Osteoblast (primary cell): ENCODE measurements at regions not wholly inside any gene's neighbourhood (a gene's known extent, or its start where the extent isn't known, plus 50 kb on each side); places are given as distances from the start of the nearest gene placed in this dataset.
A peak's percentile ranks its signal among the peaks of the same experiment; 100 is the strongest.

Experiments
- DNase-seq: peaks from one replicate; pipeline ENCODE4 v3.0.0; 2011; ENCODE audit warnings: low spot score, mixed read lengths; ENCODE audit not compliant: insufficient read length; ENCODE audit errors: missing footprints
- H2AFZ ChIP-seq: 2 replicates; pipeline ENCODE4 v1.6.0; 2011; ENCODE audit warnings: mild to moderate bottlenecking, low read length
- H3K27ac ChIP-seq: 2 replicates; pipeline ENCODE4 v1.5.1; 2011; ENCODE audit warnings: mild to moderate bottlenecking, low read depth, low read length, moderate library complexity
- H3K27me3 ChIP-seq: 2 replicates; pipeline ENCODE4 v1.6.0; 2012; ENCODE audit warnings: mild to moderate bottlenecking, control low read depth, inconsistent platforms, low read length, moderate library complexity; ENCODE audit not compliant: insufficient read depth
- H3K36me3 ChIP-seq: 2 replicates; pipeline ENCODE4 v1.5.1; 2011; ENCODE audit warnings: mild to moderate bottlenecking, low read length, control low read depth, moderate library complexity; ENCODE audit not compliant: insufficient read depth
- H3K4me1 ChIP-seq: 2 replicates; pipeline ENCODE4 v1.5.1; 2011; ENCODE audit warnings: mild to moderate bottlenecking, low read length, control low read depth, moderate library complexity; ENCODE audit not compliant: insufficient read depth
- H3K4me2 ChIP-seq: 2 replicates; pipeline ENCODE4 v1.6.0; 2011; ENCODE audit warnings: mild to moderate bottlenecking, low read length; ENCODE audit not compliant: insufficient read depth
- H3K4me3 ChIP-seq: fragments of 200-600 bp; sonication (generic); 3 replicates; pipeline ENCODE4 v1.5.1; 2012; ENCODE audit warnings: mild to moderate bottlenecking, low read length, inconsistent platforms; ENCODE audit not compliant: insufficient read depth
- H3K79me2 ChIP-seq: 2 replicates; pipeline ENCODE4 v1.6.0; 2012; ENCODE audit warnings: mild to moderate bottlenecking, low read length, control low read depth, inconsistent platforms; ENCODE audit not compliant: insufficient read depth
- H3K9me3 ChIP-seq: 2 replicates; pipeline ENCODE4 v1.5.1; 2011; ENCODE audit warnings: low read depth, low read length, control low read depth
- H4K20me1 ChIP-seq: 2 replicates; pipeline ENCODE4 v1.6.0; 2012; ENCODE audit warnings: mild to moderate bottlenecking, low read length, control low read depth; ENCODE audit not compliant: insufficient read depth
- TF ChIP-seq, protein P1 (sequence below): IDR thresholded peaks from 2 replicates; pipeline ENCODE4 v1.5.1; 2011; ENCODE audit warnings: mild to moderate bottlenecking, low read depth, low read length, moderate library complexity; ENCODE audit errors: extremely low read depth

DNA sequence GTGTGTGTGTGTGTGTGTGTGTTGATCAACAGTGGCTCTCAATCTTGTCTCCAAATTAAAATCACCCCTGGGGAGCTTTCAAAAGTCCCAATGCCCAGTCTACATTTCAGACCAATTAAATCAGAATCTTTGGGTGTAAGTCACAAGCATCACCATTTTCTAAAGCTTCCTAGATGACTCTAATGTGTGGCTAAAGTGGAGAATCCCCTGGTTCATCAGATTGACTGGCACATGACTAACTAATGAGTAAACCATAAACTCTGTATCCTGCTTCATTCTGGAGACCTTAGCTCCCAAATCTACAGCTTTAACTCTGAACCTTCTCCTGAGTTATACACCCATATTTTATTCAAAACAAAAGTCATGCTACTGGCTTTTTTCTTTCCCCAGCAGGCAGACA is 131.3 kb downstream of the SUCLA2 start:
- Histone ChIP-seq H3K79me2 (no peaks in the 10 kb centered on the region), H2AFZ (no peak overlapping the region), H3K27ac (no peak overlapping the region), H3K4me3 (no peak overlapping the region), H3K36me3 (no peaks in the 10 kb centered on the region), H3K4me1 (no peaks in the 10 kb centered on the region), H3K9me3 (no peaks in the 10 kb centered on the region), H3K27me3 (no peaks in the 10 kb centered on the region), H4K20me1 (no peaks in the 10 kb centered on the region), H3K4me2 (no peak overlapping the region)
- no peak for DNase-seq
- TF ChIP-seq, protein P1, sequence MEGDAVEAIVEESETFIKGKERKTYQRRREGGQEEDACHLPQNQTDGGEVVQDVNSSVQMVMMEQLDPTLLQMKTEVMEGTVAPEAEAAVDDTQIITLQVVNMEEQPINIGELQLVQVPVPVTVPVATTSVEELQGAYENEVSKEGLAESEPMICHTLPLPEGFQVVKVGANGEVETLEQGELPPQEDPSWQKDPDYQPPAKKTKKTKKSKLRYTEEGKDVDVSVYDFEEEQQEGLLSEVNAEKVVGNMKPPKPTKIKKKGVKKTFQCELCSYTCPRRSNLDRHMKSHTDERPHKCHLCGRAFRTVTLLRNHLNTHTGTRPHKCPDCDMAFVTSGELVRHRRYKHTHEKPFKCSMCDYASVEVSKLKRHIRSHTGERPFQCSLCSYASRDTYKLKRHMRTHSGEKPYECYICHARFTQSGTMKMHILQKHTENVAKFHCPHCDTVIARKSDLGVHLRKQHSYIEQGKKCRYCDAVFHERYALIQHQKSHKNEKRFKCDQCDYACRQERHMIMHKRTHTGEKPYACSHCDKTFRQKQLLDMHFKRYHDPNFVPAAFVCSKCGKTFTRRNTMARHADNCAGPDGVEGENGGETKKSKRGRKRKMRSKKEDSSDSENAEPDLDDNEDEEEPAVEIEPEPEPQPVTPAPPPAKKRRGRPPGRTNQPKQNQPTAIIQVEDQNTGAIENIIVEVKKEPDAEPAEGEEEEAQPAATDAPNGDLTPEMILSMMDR: no peak

DNA sequence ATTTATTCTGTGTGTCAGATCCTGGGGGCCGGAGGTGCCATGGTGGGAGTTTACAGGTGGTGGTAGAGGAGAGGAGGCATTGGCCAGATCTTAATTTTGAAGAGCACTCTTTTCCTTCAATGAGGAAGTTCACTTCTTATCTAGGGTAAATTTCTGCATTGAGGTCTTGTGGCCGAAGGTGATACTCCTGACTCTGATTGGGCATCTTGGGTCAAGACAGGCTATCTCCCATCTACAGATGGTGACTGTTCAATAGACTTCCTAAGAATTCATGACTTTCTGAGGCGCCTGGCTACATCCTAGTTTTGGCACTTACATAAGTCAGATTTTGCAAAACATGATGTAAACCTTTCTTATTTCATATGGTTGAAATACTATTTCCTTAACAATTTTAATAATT is 135.2 kb downstream of the SUCLA2 start:
- no peaks in the 10 kb centered on the region for H4K20me1 ChIP-seq
- no peak overlapping the region for H3K4me2 ChIP-seq
- no peaks in the 10 kb centered on the region for H3K79me2 ChIP-seq

DNA sequence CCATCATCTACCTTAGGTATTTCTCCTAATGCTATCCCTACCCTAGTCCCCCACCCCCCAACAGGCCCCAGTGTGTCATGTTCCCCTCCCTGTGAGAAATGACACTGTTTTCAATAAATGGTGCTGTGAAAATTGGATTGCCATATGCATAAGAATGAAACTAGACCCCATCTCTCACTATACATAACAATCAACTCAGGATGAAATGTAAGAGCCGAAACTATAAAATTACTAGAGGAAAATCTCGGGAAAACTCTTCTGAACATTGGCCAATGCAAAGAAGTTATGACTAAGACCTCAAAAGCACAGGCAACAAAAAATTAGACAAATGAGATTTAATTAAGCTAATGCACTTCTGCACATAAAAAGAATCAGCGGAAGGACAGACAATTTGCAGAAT is 138.2 kb downstream of the SUCLA2 start:
- DNase-seq: no peak
- H3K27ac ChIP-seq: no peak overlapping the region
- H2AFZ ChIP-seq: no peak overlapping the region
- no peaks in the 10 kb centered on the region for H3K79me2 ChIP-seq
- H4K20me1 ChIP-seq: no peaks in the 10 kb centered on the region
- H3K4me3 ChIP-seq: no peak overlapping the region
- TF ChIP-seq, protein P1: no peak
- no peak overlapping the region for H3K4me2 ChIP-seq
- H3K36me3 ChIP-seq: no peaks in the 10 kb centered on the region
- H3K4me1 ChIP-seq: peaks cover 10% of the 10 kb centered on the region
- no peaks in the 10 kb centered on the region for H3K9me3 ChIP-seq
- H3K27me3 ChIP-seq: no peaks in the 10 kb centered on the region

More for the DNA sequence above, 135.2 kb downstream of the SUCLA2 start:
- no peaks in the 10 kb centered on the region for H3K9me3 ChIP-seq
- no peak overlapping the region for H2AFZ ChIP-seq
- H3K4me3 ChIP-seq: no peak overlapping the region
- no peaks in the 10 kb centered on the region for H3K27me3 ChIP-seq
- TF ChIP-seq, protein P1: no peak
- H3K4me1 ChIP-seq: no peaks in the 10 kb centered on the region
- no peak overlapping the region for H3K27ac ChIP-seq
- no peak for DNase-seq
- no peaks in the 10 kb centered on the region for H3K36me3 ChIP-seq

DNA sequence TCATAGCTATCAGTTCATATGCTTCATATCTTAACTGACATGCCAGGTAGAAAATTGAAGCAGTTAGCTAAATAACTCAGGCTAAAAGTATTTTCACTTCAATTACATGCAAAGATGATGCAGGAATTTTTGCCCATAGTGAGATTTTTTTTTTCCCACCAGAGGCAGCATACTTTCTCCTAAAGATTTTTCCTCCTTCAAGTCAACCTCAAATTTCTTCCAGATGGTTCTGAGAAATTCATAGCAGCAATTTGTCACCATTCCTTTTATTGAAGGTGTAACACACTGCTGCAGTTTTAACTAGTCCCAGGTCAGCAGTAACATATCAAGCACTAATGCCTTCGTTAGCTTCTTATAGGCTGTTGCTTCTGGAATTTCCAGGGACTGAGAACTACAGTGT is 141.9 kb downstream of the SUCLA2 start:
- Histone ChIP-seq H3K79me2 (no peaks in the 10 kb centered on the region), H3K4me1 (peaks cover 10% of the 10 kb centered on the region), H3K27ac (no peak overlapping the region), H3K27me3 (no peaks in the 10 kb centered on the region), H3K4me3 (no peak overlapping the region), H3K9me3 (no peaks in the 10 kb centered on the region), H3K4me2 (peak overlapping the region; percentile 22), H2AFZ (no peak overlapping the region), H4K20me1 (no peaks in the 10 kb centered on the region), H3K36me3 (no peaks in the 10 kb centered on the region)
- no peak for DNase-seq
- TF ChIP-seq, protein P1: no peak
